HG03280 (cell line): ENCODE measurements at regions not wholly inside any gene's neighbourhood (a gene's known extent, or its start where the extent isn't known, plus 50 kb on each side); places are given as distances from the start of the nearest gene placed in this dataset.
"Not testable (repeated sequence)": the region's sequence is repeated elsewhere in the genome, so short reads cannot be mapped to it uniquely, and the experiment has no call there.

Source experiments
- ATAC-seq: cut with Tn5 transposase; IDR thresholded peaks from one replicate; pipeline ENCODE4 v1.9.1; 2021; ENCODE audit warnings: mild to moderate bottlenecking, moderate library complexity; ENCODE audit not compliant: unreplicated experiment

GRCh38 chr2:194602750-194603149, 1054.3 kb upstream of the SLC39A10 start:
- no peak for ATAC-seq

- ATAC-seq = no peak
Observed at GRCh38 chr2:194591192-194591591, 1065.8 kb upstream of the SLC39A10 start.

- no peak for ATAC-seq
Observed at GRCh38 chr2:194587739-194588270, 1069.2 kb upstream of the SLC39A10 start.

- no peak for ATAC-seq
Observed at GRCh38 chr2:194567661-194568017, 1089.4 kb upstream of the SLC39A10 start.

GRCh38 chr2:194566907-194567660, 1089.9 kb upstream of the SLC39A10 start:
- no peak for ATAC-seq

- no peak for ATAC-seq
Observed at GRCh38 chr2:194564422-194564821, 1092.6 kb upstream of the SLC39A10 start.

GRCh38 chr2:194562329-194562728, 1094.7 kb upstream of the SLC39A10 start:
- no peak for ATAC-seq

- no peak for ATAC-seq
Observed at GRCh38 chr2:194559964-194560363, 1097.1 kb upstream of the SLC39A10 start.

GRCh38 chr2:194559523-194559922, 1097.5 kb upstream of the SLC39A10 start:
- no peak for ATAC-seq

- ATAC-seq = no peak
Observed at GRCh38 chr2:194557993-194558392, 1099.0 kb upstream of the SLC39A10 start.

GRCh38 chr2:194556629-194557028, 1100.4 kb upstream of the SLC39A10 start:
- no peak for ATAC-seq

GRCh38 chr2:194553980-194554379, 1103.0 kb upstream of the SLC39A10 start:
- no peak for ATAC-seq

- no peak for ATAC-seq
Observed at GRCh38 chr2:194550702-194551101, 1106.3 kb upstream of the SLC39A10 start.

GRCh38 chr2:194549387-194549786, 1107.6 kb upstream of the SLC39A10 start:
- ATAC-seq = no peak

GRCh38 chr2:194545978-194546377, 1111.0 kb upstream of the SLC39A10 start:
- ATAC-seq = no peak

GRCh38 chr2:194539425-194539824, 1117.6 kb upstream of the SLC39A10 start:
- ATAC-seq = no peak

GRCh38 chr2:194526121-194526520, 1130.9 kb upstream of the SLC39A10 start:
- no peak for ATAC-seq

GRCh38 chr2:194514281-194514680, 1142.7 kb upstream of the SLC39A10 start:
- no peak for ATAC-seq

GRCh38 chr2:194511070-194511469, 1146.0 kb upstream of the SLC39A10 start:
- not testable (repeated sequence) for ATAC-seq

GRCh38 chr2:194504876-194505275, 1152.2 kb upstream of the SLC39A10 start:
- not testable (repeated sequence) for ATAC-seq

GRCh38 chr2:194495046-194495445, 1162.0 kb upstream of the SLC39A10 start:
- no peak for ATAC-seq

- no peak for ATAC-seq
Observed at GRCh38 chr2:194494401-194494800, 1162.6 kb upstream of the SLC39A10 start.
